OCI-LY3 (cell line): ENCODE measurements at regions not wholly inside any gene's neighbourhood (a gene's known extent, or its start where the extent isn't known, plus 50 kb on each side); places are given as distances from the start of the nearest gene placed in this dataset.

Experiments
- CTCF ChIP-seq: fragments of 200-600, 300-600 bp; sonication (generic); IDR thresholded peaks from 2 replicates; pipeline ENCODE4 v1.5.1; 2014; ENCODE audit warnings: antibody characterized with exemption, low read length, low read depth
- EZH2phosphoT487 ChIP-seq: fragments of 200-600 bp; shearing (Covaris generic); IDR thresholded peaks from 2 replicates; pipeline ENCODE4 v1.6.1; 2018; ENCODE audit warnings: antibody characterized with exemption, mixed run types, low read depth

GRCh38 chr4:137927972-137928371 lies 314.2 kb downstream of the SLC7A11 start:
- TF ChIP-seq CTCF = no peak
- no peak for TF ChIP-seq EZH2phosphoT487
